ENCODE measurements at regions not wholly inside any gene's neighbourhood (a gene's known extent, or its start where the extent isn't known, plus 50 kb on each side); places are given as distances from the start of the nearest gene placed in this dataset.
"Not testable (repeated sequence)": the region's sequence is repeated elsewhere in the genome, so short reads cannot be mapped to it uniquely, and the experiment has no call there.

- DNase-seq (ENCODE audit: low spot score) = peak; percentile 32
Observed at GRCh38 chr6:163892824-163893561, 478.5 kb downstream of the QKI start.

- no peak for DNase-seq (ENCODE audit: low spot score)
Observed at GRCh38 chr6:163889904-163890514, 475.5 kb downstream of the QKI start.

- no peak for DNase-seq (ENCODE audit: low spot score)
Observed at GRCh38 chr6:163888030-163888819, 473.7 kb downstream of the QKI start.

- no peak for DNase-seq (ENCODE audit: low spot score)
Observed at GRCh38 chr6:163886428-163886827, 471.9 kb downstream of the QKI start.

GRCh38 chr6:163883984-163884383 is 469.5 kb downstream of the QKI start:
- DNase-seq (ENCODE audit: low spot score) = no peak

- no peak for DNase-seq (ENCODE audit: low spot score)
Observed at GRCh38 chr6:163878698-163879097, 464.2 kb downstream of the QKI start.

GRCh38 chr6:163877877-163878639 is 463.5 kb downstream of the QKI start:
- no peak for DNase-seq (ENCODE audit: low spot score)

- peak; percentile 59 for DNase-seq (ENCODE audit: low spot score)
Observed at GRCh38 chr6:163876391-163876790, 461.9 kb downstream of the QKI start.

GRCh38 chr6:163874784-163875183 is 460.3 kb downstream of the QKI start:
- peak; percentile 43 for DNase-seq (ENCODE audit: low spot score)

GRCh38 chr6:163872335-163872734 is 457.8 kb downstream of the QKI start:
- peak; percentile 75 for DNase-seq (ENCODE audit: low spot score)

GRCh38 chr6:163871616-163872015 is 457.1 kb downstream of the QKI start:
- DNase-seq (ENCODE audit: low spot score) = peak; percentile 35

GRCh38 chr6:163867518-163868292 is 453.2 kb downstream of the QKI start:
- no peak for DNase-seq (ENCODE audit: low spot score)

- DNase-seq (ENCODE audit: low spot score) = no peak
Observed at GRCh38 chr6:163866192-163866591, 451.7 kb downstream of the QKI start.

- DNase-seq (ENCODE audit: low spot score) = no peak
Observed at GRCh38 chr6:163863565-163863964, 449.0 kb downstream of the QKI start.

GRCh38 chr6:163862701-163863100 is 448.2 kb downstream of the QKI start:
- no peak for DNase-seq (ENCODE audit: low spot score)

GRCh38 chr6:163861627-163862026 is 447.1 kb downstream of the QKI start:
- DNase-seq (ENCODE audit: low spot score) = no peak

GRCh38 chr6:163860287-163861081 is 446.0 kb downstream of the QKI start:
- DNase-seq (ENCODE audit: low spot score) = peak; percentile 82

GRCh38 chr6:163858870-163859269 is 444.4 kb downstream of the QKI start:
- not testable (repeated sequence) for DNase-seq (ENCODE audit: low spot score)

GRCh38 chr6:163857421-163857820 is 442.9 kb downstream of the QKI start:
- DNase-seq (ENCODE audit: low spot score) = no peak

- DNase-seq (ENCODE audit: low spot score) = no peak
Observed at GRCh38 chr6:163850874-163851273, 436.4 kb downstream of the QKI start.

All from umbilical cord (tissue), 1 donor.